HG02970 (cell line): ENCODE measurements at regions not wholly inside any gene's neighbourhood (a gene's known extent, or its start where the extent isn't known, plus 50 kb on each side); places are given as distances from the start of the nearest gene placed in this dataset.
"Not testable (repeated sequence)": the region's sequence is repeated elsewhere in the genome, so short reads cannot be mapped to it uniquely, and the experiment has no call there.

Experiments
- ATAC-seq: cut with Tn5 transposase; IDR thresholded peaks from one replicate; pipeline ENCODE4 v1.9.1; 2021; ENCODE audit warnings: mild to moderate bottlenecking, moderate library complexity, moderate number of reproducible peaks; ENCODE audit not compliant: unreplicated experiment, low FRiP score

DNA sequence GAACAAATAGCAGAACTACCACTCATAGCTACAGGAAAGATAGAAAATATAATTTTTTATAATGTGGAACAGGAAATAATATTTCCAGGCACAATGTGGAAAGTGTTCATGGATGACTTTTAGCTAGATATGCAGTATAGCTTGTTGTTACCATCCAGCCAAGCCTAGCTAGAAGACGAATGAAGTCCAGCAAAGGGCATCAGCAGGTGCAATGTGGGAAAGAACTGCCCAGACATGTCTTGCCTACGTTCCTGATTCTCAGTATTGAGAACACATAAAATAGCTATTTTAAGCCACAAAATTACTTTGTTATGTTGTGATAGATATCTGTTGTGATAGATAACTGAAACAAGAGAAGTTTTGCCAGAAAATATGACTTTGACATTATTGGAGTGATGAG is 1690.0 kb upstream of the LRRTM3 start:
- no peak for ATAC-seq

DNA sequence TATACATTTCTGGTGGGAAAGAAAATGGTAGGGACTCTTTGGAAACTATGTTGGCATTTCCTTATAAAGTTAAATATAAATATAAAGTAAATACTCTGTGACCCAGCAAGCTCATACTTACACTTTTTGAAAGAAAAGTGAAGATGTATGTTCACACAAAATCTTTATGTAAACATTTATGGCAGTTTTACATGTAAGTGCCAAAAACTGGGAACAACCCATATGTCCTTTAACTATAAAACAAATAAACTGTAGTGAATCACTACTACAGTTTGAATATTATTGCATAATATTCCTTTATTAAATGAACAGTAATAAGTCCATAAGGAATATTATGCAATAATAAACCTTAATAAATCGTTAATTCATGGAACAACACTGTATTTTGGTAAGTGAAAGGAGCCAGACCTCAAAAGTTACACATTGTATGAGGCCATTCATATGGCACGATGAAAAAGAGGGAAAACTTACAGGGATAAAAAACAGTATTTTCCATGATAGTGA is 1660.3 kb upstream of the LRRTM3 start:
- no peak for ATAC-seq

DNA sequence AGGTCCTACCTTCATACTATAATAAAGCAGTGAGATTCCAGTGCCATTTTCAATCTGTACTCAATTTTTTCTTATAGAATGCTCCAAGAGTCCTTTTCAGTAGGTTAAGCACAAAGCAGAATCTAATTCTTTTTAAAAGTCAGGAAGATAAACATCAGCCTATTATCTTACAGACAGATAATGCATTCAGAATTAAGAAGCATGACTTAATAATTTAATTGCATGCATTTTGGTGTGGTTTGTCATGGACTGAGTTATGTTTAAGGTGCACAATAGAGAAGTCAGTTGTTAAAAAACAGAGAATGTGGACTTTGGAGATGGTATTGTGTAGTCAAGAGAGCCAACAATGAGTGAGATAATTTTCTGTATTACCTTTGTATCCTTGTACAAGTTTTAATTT is 1656.3 kb upstream of the LRRTM3 start:
- ATAC-seq = not testable (repeated sequence)

DNA sequence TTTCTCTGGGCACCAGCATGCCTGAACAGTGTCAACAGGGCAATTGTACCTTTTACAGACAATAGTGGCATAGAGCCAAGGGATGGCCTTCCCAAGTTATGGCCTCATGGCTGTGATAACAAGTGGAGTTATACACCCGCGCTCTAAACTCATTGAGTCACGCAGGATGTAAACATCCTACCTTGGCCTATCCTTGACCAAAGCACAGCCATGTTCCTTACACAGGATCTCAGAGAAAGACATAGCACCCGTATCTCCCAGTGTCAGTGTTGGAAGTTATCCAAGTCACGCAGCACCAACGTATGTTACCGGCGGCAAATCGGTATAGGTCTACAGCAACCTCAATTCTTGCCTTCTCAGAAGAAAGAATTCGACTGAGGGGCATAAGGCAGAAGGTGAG is 1654.9 kb upstream of the LRRTM3 start:
- no peak for ATAC-seq

DNA sequence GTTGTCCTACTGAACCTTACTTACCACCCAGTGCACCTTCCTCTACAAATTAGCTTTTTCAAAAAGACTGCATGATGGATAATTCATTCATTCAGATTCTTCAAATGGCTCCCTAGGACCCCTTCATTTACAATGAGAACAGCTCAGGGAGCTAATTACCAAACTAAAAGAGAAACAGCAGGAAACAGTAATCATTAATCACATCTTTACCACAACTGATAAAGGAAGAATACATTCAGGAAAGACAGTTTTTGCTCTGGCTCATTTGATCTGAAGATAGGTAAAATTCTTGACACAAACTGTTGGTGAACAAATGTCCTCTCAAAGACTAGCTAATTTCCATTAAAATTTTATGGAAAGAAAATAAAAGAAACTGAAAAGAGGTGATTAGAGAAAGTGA is 1652.7 kb upstream of the LRRTM3 start:
- ATAC-seq = no peak

DNA sequence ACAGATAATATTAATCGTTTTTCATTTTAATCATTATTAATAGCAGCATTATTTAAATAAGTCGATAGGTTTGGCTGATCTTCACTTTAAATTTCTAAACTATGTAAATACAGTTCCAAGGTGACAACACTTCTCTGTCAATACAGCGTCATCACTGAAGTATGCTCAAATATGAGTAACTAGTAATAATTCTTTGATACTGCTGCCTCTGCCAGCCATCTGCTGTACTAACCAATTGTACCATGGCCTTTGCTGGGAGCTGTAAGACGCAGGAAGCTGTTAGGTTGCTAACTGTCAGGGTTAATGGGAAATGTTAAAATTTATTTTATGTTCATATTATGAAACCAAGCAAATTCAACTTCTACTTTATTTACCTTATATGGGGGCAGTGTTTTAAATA is 1650.5 kb upstream of the LRRTM3 start:
- no peak for ATAC-seq

DNA sequence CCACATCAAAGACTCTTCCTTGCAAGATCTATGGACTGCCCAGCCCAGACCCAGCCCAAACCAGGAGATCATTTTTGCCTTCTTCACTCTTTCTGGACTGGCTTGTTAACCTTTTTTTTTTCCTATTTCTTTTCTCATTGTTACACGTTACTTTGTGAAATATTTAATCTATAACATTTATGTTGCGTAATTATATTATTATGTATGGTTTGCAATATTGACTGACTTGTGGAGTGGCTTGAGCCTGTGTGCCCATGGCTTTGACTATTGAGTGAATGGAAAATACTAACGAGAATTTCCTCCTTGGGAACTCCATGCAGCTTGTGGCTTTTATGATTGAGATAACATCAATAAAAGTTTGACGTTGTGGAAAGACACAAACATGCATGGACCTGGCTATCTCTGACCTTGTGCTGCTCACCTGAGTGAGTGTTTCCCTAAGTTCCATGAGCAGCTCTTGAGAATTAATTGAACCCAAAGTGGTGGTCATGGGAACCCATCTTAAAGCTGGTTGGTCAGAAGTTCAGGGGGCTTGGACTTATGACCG is 1641.3 kb upstream of the LRRTM3 start:
- no peak for ATAC-seq

DNA sequence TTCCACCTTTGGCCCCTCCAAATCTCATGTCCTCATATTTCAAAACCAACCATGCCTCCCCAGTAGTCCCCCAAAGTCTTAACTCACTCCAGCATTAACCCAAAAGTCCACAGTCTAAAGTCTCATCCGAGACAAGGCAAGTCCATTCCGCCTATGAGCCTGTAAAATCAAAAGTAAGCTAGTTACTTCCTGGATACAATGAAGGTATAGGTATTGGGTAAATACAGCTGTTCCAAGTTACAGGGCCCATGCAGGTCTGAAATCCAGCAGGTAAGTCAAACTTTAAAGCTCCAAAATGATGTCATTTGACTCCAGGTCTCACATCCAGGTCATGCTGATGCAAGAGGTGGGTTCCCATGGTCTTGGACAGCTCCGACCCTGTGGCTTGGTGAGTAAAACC is 1640.1 kb upstream of the LRRTM3 start:
- ATAC-seq = not testable (repeated sequence)

DNA sequence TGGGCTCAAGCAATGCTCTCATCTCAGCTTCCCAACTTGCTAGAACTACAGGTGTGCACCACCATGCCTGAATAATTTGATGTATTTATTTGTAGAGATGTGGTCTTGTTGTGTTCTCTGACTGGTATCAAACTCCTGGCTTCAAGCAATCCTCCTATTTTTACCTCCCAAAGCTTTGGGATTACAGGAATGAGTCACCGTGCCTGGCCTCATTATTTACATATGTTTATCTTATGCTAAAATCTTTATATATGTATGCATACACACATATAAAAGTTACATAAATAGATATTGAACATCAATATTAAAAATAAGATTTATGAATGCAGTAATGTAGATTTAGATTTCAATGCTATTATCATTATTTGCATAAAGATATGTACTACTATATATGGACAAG is 1634.5 kb upstream of the LRRTM3 start:
- no peak for ATAC-seq

DNA sequence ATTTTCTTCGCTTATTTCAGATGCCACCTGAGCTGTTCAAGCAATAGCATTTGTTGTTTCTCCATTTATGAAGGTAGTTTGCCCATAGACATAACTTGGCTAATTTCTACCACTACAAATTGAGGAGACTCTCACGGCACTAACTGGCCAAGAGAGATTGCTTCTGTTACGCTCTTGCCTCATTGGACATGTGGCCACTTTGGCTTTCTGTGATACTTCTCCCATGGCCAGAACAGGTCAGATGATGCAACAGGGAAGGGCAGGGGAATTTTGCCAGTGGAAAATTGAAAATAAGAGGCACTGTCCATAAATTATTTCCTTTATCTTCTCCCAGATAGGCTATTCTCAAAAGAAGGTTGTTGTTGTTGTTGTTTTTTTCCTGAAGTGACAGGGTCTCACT is 1633.3 kb upstream of the LRRTM3 start:
- ATAC-seq = no peak

DNA sequence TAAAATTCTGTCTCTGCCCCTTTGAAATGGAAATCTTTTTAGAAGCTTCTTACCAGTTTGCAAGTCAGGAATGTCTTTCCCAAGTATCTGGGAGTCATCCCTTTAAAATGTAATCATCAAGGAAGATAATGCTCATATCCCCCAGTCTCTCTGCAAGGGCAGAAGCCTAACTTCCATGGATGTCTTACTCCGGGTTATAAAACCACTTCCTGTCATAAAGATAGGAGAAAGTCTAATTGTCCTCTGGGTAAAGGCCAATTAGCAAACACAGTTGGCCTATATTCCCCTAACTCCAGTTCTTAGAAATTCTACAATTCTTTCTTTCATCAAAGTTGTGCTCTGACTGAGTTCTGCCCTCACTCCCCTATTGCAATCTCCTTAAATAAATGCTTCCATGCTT is 1631.5 kb upstream of the LRRTM3 start:
- no peak for ATAC-seq

DNA sequence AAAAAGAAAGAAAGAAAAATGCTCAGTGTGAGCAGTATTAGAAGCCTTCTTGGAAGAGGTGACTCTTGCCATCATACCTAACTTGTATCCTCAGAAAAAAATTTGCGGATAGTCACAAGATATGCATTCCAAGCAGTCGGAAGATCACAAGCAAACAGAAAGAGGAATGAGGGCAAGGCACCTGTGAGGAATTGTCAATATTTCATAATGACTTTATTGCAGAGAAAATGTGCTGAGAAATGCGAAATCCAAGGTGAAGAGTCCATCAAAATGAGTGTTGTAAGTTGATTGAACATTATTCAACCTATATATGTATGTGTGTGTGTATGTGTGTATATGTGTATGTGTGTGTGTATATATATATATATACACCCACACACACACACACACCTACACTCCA is 1624.7 kb upstream of the LRRTM3 start:
- no peak for ATAC-seq

DNA sequence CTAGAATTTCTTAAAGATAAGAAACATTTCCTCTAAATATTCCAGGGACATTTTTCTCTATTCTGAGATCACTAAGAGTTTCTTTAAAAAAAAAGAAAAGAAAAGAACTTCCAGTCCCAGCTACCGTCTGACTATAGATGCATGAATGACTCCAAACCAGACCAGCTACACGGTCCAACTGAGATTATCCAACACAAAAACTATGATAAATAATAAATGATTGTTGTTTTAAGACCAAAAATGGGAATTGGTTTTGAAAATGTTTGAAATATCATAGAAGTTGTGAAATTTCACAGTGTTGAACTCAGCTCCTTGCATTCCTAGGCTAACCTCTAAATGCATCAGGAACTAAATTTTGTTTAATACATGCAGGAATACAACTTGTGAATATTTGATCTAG is 1619.6 kb upstream of the LRRTM3 start:
- ATAC-seq = no peak

DNA sequence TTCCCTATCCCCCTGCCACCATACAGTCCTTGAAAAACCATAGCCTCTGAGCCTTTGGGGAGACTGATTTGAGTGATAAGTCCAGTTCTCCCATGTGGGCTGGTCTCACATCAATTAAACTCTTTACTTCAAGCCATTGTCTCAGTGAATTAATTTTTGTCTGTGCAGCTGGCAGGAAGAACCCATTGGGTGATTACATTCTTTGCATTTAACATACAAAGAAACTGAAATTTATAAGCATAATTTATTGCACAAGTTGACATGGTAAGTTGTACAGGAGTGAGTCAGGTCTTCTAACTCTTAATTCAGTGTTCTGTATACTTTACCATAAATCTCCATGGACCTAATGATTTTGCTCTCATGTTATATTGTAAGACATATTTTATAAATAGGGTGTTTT is 1613.0 kb upstream of the LRRTM3 start:
- ATAC-seq = no peak

DNA sequence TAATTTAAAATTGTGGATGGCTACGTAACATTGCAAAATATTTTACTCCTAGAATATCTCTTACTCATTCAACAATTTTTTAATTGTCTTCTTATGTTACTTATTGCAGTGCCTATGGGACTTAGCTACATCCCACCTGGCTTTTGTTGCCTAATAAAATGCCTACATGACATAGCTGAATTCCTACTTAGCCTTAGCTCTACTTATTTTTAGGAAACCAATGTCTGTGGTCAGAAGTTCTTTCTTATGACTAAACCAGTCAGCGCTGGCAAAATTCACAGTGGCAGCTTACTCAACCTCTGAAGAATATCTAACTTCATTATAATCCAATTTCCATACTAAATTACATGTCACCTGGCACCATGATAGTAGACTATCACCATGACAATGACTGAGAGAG is 1612.4 kb upstream of the LRRTM3 start:
- ATAC-seq = no peak

DNA sequence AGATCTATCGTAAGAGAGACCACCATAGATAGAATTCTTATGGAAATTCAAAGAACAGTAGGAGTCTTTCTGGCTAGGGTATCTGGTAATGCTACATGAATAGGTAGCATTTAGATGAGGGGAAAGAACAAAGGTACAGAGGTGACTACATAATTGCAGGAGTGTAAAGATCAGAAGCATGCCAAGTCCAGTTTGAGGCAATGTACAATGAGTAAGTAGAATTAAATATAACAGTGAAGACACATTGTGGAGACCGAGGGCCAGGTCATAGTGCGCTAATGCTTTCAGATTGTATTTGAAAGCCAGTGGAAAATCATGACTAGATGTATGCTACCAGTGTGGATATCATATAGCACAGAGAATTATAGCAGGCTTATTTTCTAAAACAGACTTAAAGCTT is 1611.6 kb upstream of the LRRTM3 start:
- no peak for ATAC-seq

DNA sequence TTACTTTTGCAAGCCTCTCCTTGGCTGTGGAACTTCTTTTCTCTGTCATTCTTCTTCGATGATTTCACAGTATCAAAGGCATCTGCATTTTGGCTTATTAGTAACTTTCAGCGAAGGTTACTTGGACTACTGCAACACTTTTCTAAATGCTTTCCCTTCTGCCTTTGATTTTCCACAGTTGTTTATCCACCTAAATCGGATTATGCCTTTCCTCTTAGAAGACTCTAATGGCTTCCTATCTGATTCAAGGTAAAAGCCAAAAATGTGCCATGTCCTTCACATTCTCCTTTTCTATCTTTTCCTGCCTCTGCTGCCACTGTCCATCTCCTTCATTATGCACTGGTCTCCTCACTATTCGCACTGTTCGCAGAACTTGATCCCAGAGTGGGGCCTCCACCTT is 1606.3 kb upstream of the LRRTM3 start:
- ATAC-seq = no peak

DNA sequence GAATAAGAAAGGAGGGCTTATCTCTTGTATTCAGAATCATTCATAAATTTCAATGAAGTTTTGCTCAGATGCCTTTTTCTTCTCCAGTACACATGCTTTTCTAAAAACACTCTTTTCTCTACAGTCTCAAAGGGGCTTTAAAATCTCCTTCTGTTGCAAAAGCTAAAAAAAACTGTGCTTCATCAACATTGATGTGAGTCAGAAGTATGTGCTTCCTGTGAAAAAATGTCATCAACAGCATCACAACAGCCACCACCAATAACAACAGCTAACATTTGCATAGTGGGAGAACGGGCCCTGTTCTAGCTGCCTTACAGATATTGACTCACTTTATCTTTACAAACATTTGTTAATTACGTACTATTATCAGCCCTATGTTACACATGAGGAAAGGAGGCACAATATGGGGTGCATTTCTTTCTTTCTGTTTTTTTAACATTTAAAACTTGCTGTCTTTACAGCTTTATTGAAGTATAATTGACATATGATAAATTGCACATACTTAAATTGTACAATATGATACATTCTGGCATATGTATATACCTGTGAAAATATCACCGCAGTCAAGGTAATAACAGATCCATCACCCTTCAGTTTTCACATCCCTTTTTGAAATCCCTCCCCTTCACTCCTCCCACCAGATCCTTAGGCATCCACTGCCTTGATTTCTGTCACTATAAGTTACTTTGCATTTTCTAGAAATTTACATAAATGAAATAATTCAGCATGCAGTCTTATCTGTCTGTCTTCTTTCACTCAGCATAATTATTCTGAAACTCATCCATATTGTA is 1605.4 kb upstream of the LRRTM3 start:
- ATAC-seq = no peak

DNA sequence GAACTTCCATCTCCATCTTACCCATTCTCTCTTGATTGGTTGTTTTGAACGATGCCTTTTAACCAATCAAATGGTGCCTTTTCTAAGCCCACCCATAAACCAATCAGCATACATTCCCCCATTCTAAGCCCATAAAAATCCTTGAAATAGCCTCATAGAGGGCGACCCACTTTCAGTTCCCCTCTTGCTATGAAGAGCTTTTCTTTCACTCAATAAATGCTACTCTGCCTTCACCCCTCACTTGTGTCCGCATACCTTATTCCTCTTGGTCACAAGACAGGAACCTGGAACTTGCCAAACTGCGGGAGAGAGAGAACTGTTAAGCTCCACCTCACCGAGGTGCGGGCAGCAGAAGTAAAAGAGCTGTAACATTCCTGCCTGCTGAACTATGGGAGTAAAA is 1602.0 kb upstream of the LRRTM3 start:
- ATAC-seq = no peak

DNA sequence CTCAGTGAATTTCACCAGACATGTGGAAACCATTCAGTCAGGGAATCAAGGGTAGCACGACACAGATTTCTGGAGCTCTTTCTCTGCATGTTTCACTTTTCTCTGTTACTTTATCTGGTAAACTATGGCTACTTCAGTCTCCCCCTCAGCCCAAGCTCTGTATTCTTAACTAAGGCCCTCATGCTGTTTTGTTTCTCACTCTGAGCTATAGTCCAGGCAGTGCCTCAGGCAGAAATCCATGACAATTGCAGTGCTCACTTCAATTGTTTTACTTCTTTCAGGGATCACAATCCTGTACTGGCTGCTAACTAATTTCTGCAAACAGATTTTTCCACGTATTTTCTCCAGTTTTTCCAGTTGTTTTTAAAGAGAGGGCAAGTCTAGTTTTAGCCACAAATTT is 1599.9 kb upstream of the LRRTM3 start:
- no peak for ATAC-seq

DNA sequence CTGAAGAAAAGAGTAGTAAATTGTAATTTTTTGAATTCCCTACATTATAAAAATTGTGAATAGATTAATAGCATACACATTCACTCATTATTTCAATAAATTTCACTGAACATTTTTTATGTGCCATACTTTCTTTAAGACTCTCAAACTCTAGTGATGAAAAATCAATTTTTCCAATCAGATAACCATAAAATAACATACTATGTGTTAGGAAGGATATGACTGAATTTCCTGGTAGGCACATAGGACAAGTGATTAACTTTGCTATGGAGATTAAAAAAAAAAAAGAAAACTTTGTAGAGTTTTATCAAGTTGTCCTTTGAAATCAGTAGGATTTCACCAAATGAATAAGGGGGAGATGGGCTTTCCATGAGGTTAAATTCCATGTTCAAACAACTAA is 1597.3 kb upstream of the LRRTM3 start:
- ATAC-seq = no peak

DNA sequence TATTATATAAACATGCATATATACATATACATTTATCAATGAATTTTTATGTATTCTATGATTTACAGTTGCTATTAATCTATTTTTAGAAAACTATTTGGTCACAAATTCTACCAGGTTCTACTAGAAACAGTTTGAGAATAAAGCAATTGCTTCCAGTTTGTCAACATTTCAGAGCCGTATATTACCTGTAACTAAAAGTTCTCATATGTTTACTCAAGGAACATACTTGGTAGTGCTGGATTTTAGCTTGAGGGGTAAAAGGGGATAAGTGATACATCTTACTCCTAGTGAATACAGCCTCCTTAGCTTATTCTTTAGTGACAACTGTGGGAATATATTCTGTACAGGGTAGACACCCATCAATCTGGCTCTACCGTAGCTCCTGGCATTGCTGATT is 1590.5 kb upstream of the LRRTM3 start:
- ATAC-seq = no peak
